Activated T-cell treated with anti-CD3 and anti-CD28 coated beads for 1 hour (primary cell): ENCODE measurements at regions not wholly inside any gene's neighbourhood (a gene's known extent, or its start where the extent isn't known, plus 50 kb on each side); places are given as distances from the start of the nearest gene placed in this dataset.
"Not testable (repeated sequence)": the region's sequence is repeated elsewhere in the genome, so short reads cannot be mapped to it uniquely, and the experiment has no call there.

Source experiments
- DNase-seq: peaks from one replicate; pipeline ENCODE4 v3.0.0-alpha.2; 2020; ENCODE audit warnings: low read depth

DNA sequence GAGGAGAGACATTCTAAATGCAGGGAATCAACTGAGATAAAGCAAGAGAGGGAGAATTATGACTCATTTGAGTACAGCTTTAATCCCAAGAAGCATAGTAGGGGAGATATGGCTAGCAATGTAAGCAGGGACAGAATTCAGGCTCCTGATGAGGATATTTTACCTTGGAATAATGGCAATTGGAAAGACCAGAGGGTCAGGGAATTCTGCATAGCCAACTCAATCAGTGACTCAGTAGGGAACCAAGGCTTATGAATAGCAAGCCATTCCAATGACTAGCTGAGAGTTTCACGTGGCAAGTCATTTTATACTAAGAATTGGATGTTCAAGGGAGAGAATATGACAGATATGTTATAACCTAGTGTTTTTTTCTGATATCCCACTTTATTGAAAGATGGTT, 563.8 kb upstream of the NETO1 start:
- no peak for DNase-seq

DNA sequence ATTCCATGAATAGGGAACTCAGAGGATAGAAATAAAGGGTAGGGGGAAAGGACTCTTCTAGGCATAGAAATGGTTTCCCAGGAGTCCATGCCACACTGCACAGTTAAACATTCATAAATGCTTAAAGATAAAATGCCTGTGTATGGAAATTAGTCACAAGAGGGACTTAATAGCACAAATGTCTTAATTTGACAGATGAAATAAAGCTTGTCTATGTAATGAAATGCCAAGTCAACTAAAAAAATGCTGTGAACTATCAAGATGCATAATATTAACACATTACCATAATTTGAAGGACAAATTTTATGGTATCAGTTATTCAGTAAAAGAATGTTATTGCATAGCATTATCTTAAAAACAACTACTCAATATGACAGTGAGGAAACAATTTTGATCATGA, 553.2 kb upstream of the NETO1 start:
- no peak for DNase-seq

DNA sequence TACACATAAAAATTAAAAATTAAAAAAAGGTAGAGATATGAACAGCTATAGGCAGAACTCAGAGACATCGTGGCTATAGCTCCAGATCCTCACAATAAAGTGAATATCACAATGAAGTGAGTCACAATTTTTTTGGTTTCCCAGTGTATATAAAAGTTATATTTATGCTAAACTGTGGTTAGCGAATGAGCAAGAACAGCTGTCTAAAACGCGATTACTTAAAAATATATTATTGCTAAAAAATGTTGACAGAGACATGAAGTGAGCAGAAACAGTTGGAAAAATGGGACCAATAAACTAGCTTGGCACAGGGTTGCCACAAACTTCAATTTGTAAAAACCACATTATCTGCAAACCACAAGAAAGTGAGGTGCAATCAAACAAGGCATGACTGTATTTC, 551.7 kb upstream of the NETO1 start:
- no peak for DNase-seq

DNA sequence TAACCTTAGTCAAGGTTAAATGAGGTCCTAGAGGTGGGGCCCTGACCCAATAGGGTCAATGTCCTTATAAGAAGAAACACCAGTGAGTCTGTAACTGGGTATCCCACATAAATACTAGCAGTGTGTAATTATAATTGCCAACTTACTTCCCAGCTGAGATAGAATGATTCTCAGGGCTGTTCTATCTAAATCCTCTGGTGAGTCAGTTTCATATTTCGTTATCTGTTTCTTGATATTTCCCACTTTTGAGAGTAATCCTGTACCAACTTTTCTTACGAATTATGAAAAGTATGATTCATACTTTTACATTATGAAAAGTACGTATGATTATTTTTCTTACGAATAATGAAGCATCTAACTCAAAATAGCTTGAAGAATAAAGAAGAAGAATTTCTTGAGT, 546.8 kb upstream of the NETO1 start:
- no peak for DNase-seq

DNA sequence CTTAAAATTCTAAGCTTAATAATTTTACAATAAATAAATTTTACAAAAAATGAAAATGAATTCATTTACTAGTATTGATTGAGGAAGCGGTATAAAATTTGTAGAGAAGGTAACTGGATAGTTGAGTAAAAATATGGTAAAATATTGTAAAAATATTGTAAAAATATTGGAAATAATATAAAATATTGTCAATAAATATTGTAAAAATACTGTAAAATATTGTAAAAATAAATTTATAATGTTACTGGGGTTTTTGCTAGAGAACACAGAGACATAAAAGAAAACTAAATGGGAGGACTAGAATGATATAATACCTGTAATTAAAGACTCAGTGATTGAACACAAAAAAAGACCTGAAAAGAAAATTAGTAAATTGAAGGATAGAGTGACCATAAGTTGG, 546.3 kb upstream of the NETO1 start:
- no peak for DNase-seq

DNA sequence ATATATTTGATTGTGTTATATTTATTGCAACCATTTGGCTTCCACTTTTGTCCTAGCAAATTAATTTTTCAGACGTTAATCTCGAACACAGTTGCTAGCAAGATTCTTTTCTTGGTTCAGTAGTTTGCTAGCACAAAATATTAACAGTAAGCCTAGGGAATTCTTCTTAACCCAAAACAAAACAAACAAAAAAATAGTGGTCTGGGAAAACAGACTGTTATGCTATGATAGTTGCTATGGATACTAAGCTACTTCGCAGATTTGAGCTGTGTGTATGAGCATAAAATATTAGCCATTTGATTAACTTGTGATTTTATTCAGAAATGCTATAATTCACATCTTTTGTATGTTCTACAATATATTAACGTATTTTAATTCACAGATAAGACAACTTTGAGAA, 541.5 kb upstream of the NETO1 start:
- DNase-seq: no peak

DNA sequence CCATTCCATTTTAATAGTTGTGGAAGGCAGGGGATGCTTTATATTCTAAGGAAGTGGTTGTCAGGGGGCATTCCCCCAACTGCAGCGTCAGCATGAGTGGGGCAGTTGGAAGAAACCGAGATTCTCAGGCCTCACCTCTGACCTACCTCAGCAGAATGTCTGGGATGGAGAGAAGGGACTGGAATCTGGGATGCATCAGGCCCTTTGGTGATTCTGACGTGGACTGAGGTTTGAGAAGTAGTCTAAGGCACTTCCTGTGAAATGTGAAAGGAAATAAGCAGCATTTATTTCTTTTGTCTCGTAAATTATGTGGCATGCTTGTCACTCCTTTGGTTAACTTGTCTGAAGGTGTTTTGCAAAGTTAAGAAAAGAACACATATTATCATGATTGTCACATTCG, 540.7 kb upstream of the NETO1 start:
- no peak for DNase-seq

DNA sequence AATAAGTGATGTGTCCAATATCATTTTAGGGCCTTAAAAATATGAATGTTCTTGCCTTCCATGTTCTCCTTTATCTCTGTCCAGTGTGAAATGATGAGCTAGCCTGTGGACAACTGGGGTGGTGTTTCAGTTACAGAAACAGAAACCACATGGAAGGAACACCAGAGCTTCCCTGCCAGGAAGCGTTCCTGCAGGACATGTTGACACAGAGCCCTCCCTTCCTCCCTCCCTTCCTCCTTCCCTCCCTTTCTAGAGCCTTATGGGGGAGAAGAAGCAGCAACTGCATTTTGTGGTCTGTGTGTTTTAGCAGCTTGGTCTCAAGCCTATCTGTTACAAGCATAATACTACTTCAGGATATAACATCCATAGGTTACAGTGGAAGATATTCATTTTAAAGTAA, 539.7 kb upstream of the NETO1 start:
- DNase-seq: no peak

DNA sequence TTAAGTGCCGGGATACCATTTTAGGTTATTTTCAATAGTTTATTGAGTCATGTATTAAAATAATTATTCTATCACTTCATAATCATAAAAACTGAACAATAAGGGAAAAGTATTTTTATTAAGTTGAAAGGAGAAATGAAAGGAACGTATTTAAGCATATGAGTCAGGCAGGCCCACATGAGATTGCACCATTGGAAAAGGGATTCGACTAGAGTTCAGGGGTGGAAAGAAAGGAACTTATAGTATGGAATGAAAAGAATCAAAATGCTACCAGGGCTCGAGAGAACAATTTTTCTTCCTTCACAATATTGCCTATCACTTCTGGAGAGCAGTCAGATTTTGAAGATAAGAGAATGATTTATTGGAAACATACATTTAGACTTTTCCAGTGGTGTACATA, 516.5 kb upstream of the NETO1 start:
- DNase-seq: no peak

DNA sequence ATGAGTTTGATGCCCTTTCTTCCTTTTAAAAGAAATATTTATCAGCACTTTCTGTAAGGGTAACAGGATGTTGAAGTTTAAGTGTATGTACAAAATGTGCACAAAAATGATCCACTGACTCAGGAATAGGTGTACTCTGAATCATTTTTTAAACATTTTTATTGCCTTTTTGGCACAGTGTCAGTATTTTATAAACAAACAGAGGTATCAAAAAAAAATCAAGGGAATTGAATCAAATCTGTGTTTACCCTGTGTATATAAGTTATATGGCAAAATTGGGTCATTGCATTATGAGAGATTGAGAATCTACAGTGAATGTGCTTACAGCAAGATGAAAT, 513.9 kb upstream of the NETO1 start:
- DNase-seq: no peak

DNA sequence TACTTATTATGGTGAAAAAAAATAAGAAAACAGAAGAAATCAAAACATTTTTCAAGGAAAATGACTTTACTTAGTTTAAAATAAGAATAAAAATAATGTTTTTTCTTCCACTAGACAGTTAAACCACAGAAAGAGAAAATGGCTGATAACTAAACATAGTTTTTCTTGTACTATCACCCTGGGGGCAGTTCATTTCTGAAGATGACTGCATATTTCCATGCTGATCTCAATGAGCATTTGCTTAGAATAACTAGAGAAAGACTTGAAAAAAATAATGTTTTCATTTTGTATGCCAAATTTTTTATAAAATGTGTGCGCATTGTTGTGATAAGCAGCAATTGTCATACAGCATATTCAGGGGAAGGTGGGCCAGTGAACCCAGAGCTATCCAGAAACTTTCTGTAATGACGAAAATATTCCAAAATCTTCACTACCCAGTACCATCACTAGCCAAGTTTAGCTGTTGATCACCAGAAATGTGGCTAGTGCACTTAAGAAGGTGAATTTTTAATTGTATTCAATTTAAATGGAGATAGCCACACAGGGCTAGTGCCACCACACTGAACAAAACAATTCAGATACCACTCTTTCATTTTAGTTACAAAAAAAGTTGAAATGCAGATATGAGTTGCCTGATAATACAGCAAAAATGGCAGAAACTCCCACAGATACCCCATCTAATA, 513.4 kb upstream of the NETO1 start:
- DNase-seq: no peak

DNA sequence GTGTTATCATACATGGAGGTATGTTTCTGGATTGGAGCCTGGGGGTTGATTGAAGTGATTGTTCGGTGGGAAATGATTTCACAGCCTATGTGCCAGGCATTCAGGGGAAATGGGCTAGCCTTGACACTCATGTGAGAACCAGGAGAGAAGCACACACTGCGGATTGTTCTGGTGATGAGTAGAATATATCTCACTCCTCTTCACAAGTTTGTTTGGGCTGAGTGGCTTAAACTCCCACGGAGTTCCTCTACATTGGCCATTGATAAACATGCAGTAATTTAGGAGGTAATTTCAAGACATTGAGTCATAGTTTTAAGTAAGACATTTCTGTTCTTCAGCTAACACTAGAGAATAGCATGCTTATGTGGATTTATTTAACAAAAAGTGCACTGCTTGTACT, 498.9 kb upstream of the NETO1 start:
- no peak for DNase-seq

DNA sequence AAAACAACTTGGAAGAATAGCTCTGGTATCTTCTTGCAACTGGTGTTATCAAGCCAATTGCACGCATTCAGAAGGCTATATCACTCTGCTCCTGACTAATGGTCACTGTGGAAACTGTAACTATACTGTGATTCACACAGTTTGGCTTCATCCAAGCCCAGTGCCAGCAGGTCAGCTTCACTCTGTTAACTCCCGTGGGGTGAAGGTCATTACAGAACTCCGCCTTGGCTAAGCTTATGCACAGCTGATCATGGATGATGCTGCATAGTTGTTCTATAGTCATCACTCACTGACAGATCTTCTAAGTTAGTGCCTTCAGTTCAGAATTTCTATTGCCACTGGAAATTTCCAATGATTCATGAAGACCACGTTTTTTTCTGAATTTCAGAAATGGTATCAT, 497.2 kb upstream of the NETO1 start:
- no peak for DNase-seq

DNA sequence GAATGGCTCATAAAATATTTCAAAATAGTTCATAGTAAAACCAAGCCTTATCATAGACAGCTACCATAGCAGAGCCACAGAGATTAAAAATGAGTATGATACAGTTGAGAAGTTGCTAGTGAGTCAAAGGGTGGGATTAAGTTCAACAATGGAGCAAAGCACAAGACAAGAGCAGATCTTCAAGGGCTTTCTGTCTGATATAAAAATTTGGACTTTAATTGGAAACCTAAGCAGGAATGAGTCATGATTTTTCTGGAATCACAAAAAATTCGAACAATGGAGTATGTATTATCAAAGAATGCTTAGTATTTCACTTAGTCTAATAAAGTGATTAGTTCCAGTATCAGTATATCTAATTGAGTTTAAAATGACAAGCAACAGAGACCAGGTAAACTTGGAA, 487.3 kb upstream of the NETO1 start:
- DNase-seq: no peak

DNA sequence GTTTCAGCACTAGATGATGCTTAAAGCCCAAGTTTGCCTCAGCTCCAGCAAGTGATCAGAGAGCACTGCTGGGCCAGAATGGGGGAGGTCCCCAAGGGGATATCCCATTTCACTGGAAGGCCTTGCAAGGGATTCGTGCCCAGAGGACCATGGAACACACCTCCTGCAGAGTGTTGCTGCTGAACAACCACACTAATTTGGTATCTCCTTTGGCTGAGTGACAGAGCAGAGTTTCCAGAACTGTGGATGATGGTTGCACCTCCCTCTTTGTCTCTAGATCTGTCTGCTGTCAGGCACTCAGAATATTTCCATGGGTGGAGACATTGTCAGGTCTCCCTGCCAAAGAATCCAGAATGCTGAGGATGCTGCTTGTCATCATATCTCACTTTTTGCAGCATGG, 484.8 kb upstream of the NETO1 start:
- DNase-seq: no peak

DNA sequence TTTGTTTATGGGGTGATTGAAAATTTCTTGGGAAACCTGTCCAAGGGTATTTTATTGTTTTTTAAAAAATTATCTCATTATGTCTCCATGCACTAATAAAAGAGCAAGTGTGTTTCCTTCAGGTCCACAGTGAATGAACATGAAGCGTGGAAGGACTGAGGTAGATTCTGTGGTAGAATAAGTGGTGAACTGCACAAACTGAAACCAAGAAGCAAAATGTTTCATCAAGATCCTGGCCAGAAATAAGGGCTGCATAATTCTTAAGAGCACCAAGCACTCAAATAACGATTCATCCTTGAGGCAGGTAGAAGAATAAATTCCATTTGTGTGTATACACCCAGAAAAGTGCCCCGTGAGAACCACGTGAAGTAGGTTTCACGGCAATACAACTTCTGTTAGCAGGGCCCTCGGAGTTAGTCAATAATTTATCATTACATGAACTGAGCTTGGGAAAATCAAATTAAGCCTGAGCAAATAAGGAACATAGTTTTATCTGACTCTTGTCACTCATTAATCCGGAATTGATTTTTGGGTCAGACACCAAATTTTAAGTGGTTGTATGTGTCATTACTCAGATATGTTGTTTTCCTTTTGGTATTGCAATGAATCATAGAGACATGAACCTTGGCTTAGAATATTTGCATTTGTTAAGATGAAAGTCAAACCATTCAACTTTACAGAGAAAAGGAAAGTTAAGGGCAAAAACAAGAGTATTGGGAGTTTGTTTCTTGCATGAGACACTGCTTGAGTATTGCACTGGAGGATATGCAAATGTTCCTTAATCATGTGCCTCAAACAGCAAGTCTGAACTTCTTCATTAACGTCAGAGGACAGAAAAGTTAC, 472.6 kb upstream of the NETO1 start:
- DNase-seq: no peak

DNA sequence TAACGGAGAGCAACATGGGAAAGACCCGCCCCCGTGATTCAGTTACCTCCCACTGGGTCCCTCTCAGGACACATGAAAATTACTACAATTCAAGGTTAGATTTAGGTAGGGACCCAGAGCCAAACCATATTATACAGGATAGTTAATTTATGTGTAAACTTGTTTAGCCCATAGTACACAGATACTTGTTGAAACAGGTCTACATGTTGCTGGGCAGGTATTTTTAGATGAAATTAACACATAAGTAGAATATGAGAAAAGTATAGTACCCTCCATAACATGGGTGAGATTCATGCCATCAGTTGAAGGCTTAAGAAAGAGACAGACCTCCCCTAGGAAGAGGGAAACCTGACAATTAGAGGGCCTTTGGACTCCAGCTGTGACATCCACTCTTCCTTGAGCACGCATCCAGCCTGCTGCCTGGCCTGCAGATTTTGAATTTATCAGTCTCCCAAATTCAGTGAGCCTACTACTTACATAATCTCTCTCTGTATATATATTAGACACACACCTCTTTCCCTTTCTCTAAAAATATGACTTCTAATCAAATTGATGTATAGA, 463.5 kb upstream of the NETO1 start:
- no peak for DNase-seq

DNA sequence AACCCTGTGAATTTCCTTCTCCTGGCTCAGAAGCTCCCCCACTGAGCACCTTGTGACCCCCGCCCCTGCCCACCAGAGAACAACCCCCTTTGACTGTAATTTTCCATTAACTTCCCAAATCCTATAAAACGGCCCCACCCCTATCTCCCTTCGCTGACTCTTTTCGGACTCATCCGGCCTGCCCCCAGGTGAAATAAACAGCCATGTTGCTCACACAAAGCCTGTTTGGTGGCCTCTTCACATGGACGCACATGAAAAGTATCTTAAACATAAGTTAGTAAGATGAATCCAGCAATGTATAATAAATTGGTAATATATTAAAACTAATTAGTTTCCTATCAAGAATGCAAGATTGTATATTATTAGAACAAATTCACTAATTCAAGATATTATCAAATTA, 462.3 kb upstream of the NETO1 start:
- not testable (repeated sequence) for DNase-seq

DNA sequence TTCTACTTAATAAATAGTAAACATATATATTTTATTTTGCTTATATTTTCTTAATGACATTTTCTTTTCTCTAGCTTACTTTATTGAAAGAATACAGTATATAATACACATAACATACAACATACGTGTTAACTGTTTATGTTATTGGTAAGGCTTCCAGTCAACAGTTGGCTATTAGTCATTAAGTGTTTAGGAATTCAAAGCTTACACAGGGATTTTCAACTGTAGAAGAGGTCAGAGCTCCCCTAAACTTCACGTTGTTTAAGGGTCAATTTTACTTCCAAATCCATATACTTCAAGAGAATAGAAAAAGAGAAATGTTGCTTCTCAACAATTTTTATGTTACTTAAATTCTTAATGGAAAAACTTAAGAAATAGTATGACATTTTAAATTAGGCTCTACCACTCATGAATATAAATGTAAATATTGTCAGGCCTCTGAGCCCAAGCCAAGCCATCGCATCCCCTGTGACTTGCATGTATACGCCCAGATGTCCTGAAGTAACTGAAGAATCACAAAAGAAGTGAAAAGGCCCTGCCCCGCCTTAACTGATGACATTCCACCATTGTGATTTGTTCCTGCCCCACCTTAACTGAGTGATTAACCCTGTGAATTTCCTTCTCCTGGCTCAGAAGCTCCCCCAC, 456.5 kb upstream of the NETO1 start:
- not testable (repeated sequence) for DNase-seq

DNA sequence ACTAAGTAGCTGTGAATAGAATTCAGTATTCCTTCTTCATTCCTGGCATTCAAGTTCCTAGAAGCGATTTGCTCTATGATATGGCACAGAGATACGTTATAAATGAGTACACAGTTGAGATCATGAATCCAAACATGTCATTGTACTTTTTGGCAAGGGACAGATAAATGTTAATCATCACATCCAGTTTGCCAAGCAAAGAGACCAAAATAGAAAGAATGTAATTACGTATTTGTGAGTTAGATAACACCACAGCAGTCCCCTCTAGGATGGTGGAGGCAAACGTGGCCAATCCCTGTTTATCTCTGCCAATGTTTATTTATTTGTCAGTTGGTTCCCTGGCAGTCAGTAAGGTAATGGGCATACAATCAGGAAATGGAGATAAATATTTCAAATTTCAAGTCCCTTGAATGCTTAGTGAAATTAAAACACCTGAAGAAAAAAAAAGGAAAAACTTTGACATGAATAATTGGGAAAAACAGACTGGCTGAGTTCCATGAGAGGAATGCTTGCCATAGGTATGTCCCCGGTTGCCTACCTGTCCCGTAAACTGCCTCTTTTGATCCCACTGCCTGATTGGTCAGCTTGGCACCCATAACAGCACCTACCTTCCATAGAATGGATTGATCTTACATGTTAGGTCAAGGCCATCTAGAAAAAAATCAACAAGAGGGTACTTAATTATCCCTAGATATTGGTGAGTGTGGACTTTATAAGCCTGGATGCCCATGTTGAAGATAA, 451.1 kb upstream of the NETO1 start:
- DNase-seq: no peak

DNA sequence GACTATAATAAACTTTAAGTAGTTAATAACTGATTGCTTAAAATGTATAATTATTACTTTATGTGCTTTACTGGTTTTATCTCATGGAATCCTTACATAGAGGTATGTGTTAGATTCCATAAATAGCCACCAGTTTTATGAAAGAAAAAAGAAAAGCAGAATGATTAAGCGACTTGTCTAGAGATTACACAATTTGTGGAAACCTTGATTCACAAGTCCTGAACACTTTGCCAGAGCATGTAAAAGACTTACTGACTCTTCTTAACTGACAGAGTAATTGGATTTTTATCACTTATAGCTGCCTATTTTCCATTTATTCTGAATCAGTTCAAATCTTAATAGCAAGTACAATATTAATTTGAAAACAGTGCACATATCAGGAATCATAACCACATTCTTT, 448.7 kb upstream of the NETO1 start:
- no peak for DNase-seq

DNA sequence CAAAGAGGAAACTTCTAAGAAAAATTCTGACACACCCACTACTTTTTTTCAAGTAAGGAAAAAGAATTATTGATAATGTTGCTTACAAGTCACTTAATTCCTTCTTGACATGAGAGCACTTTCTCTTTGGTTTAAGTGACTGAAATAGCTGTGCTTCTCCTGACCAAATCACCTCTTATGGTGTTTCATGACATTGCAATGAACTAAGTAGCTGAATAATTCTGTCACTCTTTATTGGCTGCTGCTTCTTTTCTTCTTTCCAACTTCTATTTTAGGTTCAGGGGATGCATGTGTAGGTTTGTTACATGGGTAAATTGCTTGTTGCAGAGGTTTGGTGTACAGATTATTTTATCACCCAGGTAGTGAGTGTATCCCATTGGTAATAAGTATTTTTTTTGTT, 447.6 kb upstream of the NETO1 start:
- no peak for DNase-seq
